Panc1 (cell line): ENCODE measurements at regions not wholly inside any gene's neighbourhood (a gene's known extent, or its start where the extent isn't known, plus 50 kb on each side); places are given as distances from the start of the nearest gene placed in this dataset.

ENCODE experiments used
- POLR2AphosphoS5 ChIP-seq: IDR thresholded peaks from 2 replicates; pipeline ENCODE4 v1.6.1; 2012; ENCODE audit warnings: mild to moderate bottlenecking, low read depth, low read length, moderate library complexity
- REST ChIP-seq, 2 experiments: IDR thresholded peaks; 2 replicates each; pipeline ENCODE4 v1.6.1; 2011 to 2012; ENCODE audit warnings: low read depth in 2 of 2, control low read depth in 1 of 2, low read length in 1 of 2, mild to moderate bottlenecking in 1 of 2, moderate library complexity in 1 of 2; ENCODE audit not compliant: insufficient read depth in 1 of 2
- SIN3A ChIP-seq: IDR thresholded peaks from 2 replicates; pipeline ENCODE4 v1.6.1; 2012; ENCODE audit warnings: low read depth, mild to moderate bottlenecking, low read length, moderate library complexity, borderline replicate concordance; ENCODE audit not compliant: insufficient read depth
- TF ChIP-seq, protein P1 (sequence below): fragments of 450-650 bp; IDR thresholded peaks from 2 replicates; pipeline ENCODE4 v1.5.1; 2017; ENCODE audit warnings: mild to moderate bottlenecking

DNA sequence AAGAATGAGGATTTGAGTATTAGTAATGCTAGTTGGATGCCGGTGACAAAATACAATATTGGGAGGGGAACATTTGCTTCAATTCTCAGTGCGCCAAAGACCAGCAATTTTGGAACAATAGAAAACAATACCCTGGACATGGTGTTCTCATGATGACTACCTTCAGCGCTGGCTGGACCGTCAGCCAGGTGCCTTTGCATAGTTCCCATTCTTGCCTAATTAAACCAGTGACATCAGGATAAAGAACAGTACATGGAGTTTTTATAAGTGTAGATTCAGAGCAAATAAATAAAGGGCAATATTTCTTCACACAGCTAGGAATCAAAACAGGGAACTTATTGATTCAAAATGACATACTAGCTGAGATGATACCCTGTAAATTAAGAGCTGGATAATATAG lies 404.8 kb upstream of the RORA start:
- TF ChIP-seq, protein P1, sequence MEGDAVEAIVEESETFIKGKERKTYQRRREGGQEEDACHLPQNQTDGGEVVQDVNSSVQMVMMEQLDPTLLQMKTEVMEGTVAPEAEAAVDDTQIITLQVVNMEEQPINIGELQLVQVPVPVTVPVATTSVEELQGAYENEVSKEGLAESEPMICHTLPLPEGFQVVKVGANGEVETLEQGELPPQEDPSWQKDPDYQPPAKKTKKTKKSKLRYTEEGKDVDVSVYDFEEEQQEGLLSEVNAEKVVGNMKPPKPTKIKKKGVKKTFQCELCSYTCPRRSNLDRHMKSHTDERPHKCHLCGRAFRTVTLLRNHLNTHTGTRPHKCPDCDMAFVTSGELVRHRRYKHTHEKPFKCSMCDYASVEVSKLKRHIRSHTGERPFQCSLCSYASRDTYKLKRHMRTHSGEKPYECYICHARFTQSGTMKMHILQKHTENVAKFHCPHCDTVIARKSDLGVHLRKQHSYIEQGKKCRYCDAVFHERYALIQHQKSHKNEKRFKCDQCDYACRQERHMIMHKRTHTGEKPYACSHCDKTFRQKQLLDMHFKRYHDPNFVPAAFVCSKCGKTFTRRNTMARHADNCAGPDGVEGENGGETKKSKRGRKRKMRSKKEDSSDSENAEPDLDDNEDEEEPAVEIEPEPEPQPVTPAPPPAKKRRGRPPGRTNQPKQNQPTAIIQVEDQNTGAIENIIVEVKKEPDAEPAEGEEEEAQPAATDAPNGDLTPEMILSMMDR = no peak
- TF ChIP-seq POLR2AphosphoS5 (no peak), REST (IDR thresholded peaks at IDR 0.05; ENCODE audit: insufficient read depth in 1 of 2, low read depth in 2 of 2, low read length in 1 of 2) (no peak), SIN3A (no peak)
